ENCODE measurements at regions not wholly inside any gene's neighbourhood (a gene's known extent, or its start where the extent isn't known, plus 50 kb on each side); places are given as distances from the start of the nearest gene placed in this dataset.

DNA sequence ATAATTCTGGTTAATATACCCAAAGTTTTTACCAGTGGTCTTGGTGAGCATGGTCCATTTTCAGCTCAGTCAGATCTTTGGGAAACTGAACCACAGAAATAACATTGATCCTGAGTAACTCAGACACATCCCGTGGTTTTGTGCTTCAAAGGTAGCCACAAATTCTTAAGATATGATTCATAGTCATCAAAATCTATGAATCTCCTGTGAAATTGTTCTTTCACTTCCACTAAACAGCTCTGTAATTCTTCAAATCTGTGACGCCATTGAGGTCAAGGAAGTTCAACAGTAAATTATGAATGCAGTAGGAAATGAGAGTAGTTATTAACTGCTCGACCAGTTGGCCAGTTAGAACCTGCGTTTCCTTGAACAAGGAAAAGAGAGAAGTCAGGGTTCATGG lies 147.3 kb downstream of the IRS1 start:
- no peak for DNase-seq

DNA sequence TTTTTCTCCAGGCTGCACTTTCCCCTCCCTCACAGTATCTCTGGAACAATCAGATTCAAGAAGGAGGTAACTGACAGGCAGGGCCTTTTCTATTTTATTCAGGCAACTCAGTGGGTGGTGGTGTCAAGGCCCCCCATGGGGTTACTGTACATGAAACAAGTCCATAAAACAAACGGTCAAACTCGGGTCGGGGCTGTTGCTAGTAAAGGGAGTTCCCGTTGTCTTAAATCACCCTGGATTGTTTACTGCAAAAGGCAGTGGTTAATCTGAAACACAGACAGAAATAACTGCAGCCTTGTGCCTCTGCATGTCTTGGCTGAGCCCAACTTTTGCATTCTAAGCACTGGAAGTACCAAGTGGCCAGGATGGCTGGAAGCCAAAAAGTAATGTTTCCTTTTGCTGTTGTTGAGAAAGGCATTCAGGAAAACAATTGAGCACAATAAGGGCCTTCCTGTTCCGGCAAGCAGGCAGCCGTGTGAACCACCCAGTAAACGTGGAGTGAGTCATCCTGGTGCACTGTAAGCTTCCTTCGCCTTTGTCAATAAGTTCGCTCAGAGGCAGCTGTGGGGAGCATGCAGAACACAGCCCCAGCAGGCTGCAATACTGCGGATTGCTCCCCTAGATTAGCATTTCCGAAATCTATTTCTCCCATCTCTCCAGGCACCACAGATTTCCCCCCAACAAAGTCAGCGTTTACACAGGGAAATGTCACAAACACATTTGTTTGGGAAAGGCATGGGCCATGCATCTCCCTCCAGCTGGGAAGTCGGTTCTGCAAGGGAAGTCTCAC lies 149.6 kb downstream of the IRS1 start:
- DNase-seq: peak; percentile 15

DNA sequence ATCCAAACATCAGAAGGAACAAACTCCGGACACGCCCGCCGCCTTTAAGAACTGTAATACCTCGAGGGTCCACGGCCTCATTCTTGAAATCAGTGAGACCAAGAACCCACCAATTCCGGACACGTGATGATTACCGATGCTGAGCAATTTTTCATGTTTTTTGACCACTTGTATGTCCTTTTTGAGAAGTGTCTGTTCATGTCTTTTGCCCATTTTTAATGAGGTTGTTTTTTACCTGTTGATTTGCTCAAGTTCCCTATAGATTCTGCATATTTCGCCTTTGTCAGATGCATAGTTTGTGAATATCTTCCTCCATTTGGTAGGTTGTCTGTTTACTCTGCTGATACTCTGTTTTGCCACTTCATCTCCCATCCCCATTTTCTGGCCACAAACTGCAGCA lies 150.4 kb downstream of the IRS1 start:
- no peak for DNase-seq

DNA sequence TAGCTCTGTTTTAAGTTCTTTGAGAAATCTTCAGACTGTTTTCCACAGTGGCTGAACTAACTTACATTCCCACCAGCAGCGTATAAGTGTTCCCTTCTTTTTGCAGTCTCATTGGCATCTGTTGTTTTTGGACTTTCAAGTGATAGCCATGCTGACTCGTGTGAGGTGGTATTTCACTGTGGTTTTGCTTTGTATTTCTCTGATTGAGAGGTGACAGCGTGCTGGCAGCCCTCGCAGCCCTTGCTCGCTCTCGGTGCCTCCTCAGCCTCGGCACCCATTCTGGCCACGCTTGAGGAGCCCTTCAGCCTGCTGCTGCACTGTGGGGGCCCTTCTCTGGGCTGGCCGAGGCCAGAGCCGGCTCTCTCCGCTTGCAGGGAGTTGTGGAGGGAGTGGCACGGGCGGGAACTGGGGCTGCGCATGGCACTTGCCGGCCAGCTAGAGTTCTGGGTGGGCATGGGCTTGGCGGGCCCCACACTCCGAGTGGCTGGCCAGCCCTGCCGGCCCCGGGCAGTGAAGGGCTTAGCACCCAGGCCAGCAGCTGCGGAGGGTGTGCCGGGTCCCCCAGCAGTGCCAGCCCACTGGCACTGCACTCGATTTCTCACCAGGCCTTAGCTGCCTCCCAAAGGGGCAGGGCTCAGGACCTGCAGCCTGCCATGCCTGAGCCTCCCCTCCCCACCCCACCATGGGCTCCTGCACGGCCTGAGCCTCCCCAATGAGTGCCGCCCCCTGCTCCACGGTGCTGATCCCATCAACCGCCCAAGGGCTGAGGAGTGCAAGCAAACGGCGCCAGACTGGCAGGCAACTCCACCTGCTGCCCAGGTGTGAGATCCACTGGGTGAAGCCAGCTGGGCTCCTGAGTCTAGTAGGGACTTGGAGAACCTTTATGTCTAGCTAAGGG lies 151.8 kb downstream of the IRS1 start:
- no peak for DNase-seq

DNA sequence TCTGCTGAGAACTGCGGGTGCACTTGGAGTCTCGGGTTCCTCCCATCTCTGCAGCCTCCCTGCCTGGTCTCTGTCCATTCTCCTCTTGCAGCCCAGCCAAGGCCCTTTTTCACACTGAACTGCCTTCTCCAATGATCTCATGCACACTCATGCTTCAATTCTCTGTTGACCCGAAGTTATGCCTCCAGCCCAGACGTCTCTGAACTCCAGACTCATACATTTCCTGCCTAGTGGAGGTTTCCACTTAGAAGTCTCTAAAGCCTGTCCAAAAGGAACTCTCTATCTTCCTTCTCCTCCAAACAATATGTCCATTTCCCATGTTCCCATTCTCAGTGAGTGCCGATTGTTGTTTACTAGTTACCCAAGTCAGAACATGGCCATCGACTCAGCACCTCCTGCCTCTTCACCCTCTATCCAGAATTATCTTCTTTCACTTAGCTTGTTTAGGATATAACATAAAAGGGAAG lies 155.2 kb downstream of the IRS1 start:
- DNase-seq: no peak

DNA sequence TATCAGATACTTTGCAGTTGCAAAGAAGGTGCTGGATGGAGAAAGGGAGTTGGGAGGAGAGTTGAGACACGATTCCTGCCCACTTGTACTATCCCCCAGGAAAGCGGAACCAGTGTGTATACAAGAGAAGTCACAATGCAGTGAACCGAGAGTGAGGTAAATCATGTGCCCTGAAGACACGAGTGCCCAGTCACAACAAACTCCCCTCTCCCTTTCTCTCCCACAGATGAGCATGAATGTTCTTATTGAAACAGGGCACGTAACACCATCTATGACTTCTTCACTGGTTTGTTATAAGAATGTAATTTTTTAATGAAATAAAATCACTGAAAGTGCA lies 155.7 kb downstream of the IRS1 start:
- DNase-seq: no peak

DNA sequence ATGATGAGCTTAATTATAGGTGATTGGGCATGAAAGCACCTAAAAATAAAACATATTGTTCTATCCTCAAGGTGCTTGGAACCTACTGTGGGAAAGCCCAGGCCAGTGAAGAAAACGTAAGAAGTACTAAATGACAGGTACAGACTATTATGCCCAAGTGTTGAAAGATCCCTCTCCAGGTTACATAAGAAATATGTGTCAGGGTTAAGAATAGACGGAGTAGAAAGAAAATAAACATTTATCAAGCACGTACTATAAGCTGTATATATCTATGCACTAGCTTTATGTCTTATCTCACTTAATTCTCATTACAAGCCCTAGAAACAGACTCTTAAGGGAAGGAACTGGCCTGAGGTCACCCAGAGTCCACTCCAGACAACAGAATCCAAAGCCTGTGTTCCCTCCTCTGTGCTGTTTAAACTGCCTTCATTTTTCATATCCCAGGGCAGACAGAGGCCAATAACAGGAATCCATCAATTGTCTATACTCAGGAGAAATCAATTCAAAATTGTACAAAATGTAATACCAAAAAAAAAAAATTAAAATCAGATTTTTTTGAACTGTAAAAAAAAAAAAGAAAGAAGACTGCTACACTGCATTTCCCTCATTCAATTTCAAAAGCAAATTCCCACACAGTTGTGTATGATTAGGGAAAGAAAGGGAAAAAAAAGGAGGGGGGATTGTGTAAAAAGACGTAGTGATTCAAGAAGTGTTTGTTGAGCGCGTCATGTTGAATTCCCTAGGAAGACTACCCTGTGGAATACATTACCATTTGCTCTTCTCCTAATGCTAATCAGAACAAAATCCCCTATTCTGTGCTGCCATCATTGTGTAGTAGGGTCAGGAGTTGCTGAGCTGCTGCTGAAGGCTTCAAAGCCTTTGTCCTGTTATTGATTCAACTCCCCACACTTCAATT lies 156.3 kb downstream of the IRS1 start:
- DNase-seq: no peak

DNA sequence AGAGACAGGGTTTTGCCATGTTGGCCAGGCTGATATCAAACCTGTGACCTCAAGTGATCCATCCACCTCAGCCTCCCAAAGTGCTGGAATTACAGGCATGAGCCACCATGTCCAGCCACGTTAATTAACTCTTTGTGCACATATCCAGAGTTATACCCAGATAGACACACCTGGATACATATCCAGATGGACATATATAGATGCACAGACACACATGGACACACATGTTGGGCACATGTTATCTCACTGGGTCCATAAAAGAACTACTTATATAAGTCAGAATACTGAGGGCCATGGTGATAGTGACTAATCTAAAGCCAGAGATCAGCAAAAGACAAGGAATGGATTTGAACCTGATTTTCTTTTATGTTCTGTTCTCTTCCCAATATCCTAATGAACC lies 158.6 kb downstream of the IRS1 start:
- DNase-seq: no peak

DNA sequence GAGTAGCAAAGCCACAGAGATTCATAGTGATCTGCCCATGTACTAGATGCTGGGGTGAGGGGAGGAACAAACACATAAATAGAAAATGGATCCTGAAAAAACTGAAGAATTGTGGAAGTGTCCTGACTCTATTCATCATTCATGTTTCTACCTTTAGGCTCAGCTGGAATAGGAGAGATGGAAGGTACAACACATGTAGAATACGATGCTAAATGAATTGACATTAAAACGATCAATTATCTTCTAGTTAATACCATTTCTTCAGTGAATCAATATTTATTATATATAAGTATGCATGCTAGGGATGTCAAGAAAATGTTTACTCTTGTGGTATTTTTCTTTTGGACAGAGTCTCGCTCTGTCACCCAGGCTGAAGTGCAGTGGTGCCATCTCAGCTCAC lies 159.1 kb downstream of the IRS1 start:
- no peak for DNase-seq

DNA sequence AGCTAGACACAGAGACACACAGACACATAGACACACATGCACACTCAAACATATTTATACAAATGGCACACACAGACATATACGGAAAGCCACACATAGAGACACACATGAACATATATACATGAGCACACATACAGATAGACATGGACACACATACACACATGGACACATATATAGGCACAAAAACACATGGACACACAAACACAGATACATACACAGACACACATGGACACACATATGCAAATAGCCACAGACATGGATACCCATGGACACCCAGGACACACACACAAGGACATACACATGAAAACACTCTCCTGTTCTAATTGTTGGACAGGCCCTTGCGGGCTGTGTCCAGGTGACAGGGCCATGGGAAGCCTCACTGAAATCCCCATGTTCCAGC lies 160.1 kb downstream of the IRS1 start:
- no peak for DNase-seq

DNA sequence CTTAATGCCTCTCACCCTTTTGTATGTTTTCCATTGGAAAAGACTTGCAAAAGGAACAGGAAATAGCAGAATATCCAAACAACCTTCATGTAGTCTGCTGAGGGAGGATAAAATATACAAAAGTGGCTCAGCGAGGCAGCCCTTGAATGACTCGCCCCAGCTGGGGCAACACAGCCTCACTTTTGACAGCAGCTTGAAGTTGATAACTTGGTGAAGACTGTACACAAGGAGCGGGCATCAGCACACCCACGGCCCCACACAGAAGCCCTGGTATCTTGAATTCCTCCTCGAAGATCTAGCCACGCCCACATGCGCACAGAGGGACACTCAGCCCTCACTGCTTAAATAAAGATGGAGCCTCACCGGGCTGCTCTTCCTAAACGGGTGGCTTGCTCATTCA lies 161.0 kb downstream of the IRS1 start:
- no peak for DNase-seq

DNA sequence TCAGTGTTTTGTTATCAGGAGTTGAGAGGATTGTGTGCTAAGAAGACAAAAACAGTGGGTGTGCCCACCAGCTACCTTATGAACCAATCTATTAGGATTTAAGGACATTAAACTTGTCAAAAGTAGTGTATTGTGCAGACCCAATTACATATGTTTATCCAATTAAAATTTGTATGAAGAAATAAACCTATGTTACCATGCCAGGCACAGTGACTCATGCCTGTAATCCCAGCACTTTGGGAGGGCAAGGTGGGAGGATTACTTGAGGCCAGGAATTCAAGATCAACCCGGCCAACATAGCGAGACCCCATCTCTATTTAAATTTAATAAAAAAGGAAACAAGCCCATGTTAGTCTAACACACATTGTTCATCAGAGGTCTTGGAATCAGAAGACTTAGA lies 162.2 kb downstream of the IRS1 start:
- DNase-seq: no peak

DNA sequence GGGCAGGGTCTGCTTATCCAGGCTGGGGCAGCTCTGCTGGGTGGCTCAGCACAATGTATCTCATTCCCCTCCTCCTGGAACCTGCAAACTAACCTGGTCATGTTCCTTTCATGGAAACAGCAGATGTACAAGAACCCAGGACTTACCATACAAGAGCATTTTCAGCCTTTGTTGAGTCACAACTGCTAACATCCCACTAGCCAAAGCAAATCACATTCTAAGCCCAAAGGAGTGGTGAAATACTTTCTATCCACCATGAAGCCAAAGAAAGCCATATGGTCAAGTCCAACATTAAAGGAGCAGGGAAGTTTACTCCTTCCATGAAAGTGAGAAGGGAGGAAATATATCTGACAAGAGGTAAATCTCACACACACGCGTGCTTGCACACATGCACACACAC lies 163.0 kb downstream of the IRS1 start:
- no peak for DNase-seq

DNA sequence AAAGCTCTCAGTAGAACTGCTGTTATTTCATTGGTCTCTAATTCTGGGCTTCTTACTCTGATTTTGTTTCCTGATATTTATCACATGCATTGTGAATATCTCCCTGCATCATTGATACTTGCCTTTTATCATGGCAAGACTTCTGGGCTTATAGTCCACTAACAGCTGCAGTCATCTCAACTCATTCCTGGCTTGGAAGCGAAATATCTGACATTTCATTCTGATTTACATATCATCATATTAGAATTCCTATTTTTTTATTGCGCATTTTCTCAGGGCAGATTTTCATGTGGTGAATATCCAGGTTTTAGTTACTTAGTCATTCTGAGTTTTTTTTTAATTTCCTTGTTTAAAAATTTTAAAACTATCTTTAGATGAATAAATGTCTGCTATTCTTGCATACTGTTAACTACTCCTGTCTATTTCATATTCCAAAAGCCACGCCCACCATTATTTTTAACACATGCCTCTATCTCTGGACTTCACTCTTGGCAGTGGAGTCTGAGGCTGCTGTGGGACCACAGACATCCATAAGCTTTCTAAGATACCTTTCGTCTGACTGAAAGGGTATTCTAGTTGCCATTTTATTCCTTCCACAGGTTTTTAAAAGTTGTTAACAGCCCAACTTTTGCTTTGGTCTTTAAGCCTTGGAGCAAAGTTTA lies 164.5 kb downstream of the IRS1 start:
- no peak for DNase-seq

DNA sequence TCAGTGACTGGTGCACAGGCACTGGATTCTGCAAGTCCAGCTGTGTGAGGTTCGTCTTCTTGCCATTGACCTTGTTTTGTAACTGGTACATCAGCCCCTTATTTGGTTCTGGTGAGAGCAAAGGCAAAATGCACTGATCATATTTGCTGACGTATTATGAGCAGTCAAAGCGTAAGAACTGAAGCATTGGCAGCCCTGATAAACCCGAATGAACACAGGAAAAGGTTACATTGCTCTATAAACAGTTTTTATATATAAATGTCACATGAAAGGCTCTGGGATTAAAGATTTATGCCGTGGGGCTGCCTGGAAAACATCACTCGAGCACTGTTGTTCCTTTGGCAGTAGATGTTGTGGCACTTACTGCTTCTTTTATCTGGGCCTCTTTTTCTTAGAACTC lies 167.9 kb downstream of the IRS1 start:
- no peak for DNase-seq

DNA sequence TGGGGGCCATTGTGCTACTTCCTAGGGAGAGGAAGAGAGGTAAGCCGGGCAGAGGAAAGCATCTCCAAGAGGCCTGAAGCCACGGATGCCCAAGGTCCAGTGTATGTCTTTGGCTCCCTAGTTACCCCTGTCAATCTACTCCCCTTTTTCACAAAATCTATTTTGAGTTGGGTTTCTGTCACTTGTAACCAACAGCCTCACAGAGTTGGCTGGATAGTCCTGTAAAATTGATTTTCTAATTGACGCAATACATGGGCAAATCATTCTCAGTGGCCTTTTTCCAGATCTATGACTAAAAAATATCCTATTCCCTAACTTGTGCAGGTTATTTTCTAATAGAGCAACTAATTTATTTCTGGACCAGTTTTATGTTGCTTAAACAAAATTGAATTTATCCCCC lies 168.4 kb downstream of the IRS1 start:
- no peak for DNase-seq

DNA sequence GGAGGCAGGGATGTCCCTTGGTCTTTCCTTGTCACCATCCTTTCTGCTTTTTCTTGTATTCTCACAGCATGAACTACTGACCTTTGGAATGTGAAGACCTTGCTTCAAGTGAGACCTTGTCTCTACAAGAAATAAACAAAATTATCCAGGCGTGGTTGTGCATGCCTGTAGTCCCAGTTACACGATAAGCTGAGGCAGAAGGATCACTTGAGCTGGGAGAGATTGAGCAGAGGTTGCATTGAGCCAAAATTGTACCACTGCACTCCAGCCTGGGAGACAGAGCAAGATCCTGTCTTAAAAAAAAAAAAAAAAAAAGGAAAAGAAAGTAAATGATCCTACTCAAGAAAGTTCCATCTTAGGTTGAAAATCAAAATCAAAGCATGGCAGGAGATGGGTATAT lies 173.7 kb downstream of the IRS1 start:
- DNase-seq: no peak

DNA sequence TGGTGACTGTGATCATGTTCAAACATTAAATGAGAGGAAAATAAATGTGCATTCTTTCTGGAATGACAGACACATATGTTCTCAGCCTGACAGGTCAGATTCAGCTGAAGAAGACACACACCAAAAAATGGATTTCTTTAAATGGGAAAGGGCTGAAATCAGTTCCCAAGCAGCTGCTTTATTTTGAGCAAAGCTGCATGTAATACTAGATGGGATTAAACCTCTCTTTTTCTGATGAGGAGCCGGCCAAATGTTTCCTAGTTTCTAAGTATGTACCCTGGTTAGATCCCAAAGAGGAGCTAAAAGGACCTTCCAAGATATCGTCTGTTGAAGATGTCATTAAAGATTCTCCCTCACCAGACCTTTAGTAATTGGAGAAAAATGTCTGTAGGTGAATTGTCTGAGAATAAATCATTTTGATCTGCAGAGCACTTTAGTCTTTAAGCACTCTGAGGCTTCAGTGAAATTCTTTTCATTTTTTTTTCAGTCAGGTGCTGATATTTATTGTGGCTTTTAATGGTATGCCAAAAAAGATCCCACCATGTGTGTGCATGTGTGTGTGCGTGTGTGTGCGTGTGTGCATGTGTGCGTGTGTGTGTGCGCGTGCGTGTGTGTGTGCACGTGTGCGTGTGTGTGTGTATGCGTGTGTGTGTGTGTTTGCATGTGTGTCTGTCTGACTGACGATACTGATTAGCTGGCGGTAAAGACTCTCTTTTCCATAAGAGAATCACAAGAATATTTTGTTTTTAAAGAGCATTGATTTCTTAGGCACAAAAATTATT lies 175.8 kb downstream of the IRS1 start:
- no peak for DNase-seq

DNA sequence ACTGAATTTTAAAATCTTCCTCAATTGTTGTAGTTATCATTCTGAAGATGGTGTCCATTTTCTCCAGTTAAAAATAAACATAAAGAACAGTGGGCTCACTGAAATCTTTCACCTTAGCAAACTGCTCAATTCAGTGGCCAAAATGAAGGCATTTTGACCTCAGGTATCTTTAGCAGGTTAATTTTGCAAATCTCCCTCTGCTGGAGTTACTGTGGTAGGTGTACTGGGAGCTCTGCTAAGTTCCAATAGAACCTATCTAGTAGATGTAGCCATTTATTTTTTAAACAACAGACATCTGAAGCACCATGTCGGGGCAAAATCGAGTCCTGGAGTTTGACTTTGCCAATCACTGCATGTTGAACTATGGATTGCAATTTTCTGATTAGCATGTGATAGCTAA lies 177.1 kb downstream of the IRS1 start:
- no peak for DNase-seq

DNA sequence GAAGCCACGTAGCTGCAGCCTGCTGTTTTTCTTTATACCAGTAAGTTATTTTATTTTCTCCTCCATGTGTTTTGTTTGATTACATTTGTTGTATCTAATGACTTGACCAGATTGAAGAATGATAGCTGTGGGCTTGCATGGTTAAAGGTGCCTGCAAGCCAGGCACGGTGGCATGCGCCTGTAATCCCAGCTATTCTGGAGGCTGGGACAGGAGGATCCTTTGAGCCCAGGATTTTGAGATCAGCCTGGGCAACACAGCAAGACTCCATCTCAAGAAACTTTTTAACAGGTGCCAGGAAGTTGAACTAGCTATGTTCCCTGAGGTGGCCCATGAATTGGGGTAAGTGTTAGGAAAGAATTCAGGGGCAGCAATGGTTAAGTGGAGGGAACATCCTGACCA lies 179.4 kb downstream of the IRS1 start:
- DNase-seq: no peak

DNA sequence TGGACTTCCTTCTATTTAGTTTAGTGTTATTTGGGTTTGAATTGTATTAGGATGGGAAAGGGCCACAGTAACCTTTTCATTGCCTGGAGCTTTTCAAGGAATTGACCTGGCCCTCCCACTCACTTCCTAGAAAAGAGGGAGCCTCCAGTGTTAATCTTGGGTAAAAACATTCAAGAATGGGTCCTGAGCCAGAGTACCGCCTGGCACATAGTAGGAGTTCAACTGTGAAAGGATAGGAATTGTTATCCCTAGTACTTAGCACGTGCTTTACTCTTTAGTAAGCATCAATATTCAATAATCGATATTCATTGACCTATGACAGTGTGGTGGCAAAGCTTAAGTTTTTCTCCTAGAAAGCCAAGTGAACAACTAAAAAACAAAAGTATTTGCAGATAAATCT lies 179.9 kb downstream of the IRS1 start:
- DNase-seq: no peak

Measured in GDM1 (cell line).